ENCODE measurements at regions not wholly inside any gene's neighbourhood (a gene's known extent, or its start where the extent isn't known, plus 50 kb on each side); places are given as distances from the start of the nearest gene placed in this dataset.

DNA sequence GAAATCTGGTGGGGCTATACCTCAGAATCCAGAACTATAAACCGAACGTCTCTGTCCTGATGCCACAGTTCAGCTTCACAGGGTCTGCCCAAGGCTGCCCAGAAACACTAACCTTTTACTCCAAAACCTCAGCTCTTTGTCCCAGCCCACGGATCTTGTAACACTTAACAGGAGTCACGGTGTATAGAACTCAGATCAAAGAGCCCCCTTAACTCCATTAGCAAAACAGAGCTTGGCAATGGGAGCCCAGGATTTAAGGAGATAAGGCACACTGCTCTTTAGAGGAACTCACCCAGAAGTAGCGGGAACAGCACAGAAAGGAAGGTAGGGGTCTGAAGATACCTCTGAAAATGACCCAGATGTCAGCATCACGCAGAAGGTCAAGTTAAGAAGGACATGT is 68.8 kb upstream of the SOX14 start:
- TF ChIP-seq, protein P1, sequence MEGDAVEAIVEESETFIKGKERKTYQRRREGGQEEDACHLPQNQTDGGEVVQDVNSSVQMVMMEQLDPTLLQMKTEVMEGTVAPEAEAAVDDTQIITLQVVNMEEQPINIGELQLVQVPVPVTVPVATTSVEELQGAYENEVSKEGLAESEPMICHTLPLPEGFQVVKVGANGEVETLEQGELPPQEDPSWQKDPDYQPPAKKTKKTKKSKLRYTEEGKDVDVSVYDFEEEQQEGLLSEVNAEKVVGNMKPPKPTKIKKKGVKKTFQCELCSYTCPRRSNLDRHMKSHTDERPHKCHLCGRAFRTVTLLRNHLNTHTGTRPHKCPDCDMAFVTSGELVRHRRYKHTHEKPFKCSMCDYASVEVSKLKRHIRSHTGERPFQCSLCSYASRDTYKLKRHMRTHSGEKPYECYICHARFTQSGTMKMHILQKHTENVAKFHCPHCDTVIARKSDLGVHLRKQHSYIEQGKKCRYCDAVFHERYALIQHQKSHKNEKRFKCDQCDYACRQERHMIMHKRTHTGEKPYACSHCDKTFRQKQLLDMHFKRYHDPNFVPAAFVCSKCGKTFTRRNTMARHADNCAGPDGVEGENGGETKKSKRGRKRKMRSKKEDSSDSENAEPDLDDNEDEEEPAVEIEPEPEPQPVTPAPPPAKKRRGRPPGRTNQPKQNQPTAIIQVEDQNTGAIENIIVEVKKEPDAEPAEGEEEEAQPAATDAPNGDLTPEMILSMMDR (IDR thresholded peaks at IDR 0.05 in 8 of 11, conservative IDR thresholded peaks at IDR 0.05 in 3 of 11): no peak
- TF ChIP-seq POLR2AphosphoS5 (IDR thresholded peaks at IDR 0.05) (no peak), POLR2A (IDR thresholded peaks at IDR 0.05) (no peak)
